GM18867 (cell line): ENCODE measurements at regions not wholly inside any gene's neighbourhood (a gene's known extent, or its start where the extent isn't known, plus 50 kb on each side); places are given as distances from the start of the nearest gene placed in this dataset.
"Not testable (repeated sequence)": the region's sequence is repeated elsewhere in the genome, so short reads cannot be mapped to it uniquely, and the experiment has no call there.

Experiments
- ATAC-seq: cut with Tn5 transposase; IDR thresholded peaks from one replicate; pipeline ENCODE4 v1.9.1; 2021; ENCODE audit warnings: mild to moderate bottlenecking, moderate library complexity; ENCODE audit not compliant: unreplicated experiment

- ATAC-seq, result no peak
Measured at GRCh38 chr17:56690441-56691291, 97.2 kb downstream of the NOG start.

GRCh38 chr17:56694825-56695224 lies 101.3 kb downstream of the NOG start:
- no peak for ATAC-seq

DNA sequence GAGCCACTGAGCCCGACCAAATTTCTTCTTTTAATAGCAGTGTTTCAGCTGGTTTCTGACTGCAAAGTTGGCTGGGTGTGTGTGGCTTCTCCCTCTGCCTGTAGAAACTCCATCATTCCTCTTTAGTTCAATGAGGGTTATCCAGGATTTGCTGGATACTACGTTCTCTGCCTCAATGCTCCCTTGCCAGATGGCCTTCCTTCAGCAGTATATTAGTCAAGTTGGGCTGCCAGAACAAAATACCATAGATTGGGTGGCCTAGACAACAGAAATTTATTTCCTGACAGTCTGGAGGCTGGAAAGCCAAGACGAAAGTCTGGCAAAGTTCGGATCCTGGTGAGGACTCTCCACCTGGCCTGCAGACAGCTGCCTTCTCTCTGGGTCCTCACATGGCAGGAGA lies 103.7 kb downstream of the NOG start:
- ATAC-seq, result no peak

- no peak for ATAC-seq
Measured at GRCh38 chr17:56699186-56699894, 105.8 kb downstream of the NOG start.

DNA sequence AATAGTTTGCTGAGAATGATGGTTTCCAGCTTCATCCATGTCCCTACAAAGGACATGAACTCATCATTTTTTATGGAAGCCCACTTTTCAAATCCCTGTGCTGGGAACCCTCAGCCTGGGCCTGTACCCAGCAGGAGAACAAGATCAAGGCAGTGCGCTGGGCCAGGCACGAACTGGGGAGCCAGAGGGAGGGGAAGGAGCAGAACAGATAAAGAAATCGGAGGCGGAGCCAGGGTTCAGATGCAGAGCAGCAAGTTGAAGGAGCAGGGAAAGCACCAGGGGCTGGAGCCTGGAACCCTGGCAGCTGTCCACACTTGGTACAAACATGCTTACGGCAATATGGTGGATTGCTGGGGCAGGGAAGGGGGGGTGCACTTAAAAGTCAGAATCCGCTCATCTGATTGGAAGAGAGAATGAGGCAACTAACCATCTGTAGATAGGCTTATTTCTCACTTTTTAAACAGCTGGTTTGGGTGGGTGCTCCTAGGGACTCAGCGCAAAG lies 107.5 kb downstream of the NOG start:
- ATAC-seq, result no peak

DNA sequence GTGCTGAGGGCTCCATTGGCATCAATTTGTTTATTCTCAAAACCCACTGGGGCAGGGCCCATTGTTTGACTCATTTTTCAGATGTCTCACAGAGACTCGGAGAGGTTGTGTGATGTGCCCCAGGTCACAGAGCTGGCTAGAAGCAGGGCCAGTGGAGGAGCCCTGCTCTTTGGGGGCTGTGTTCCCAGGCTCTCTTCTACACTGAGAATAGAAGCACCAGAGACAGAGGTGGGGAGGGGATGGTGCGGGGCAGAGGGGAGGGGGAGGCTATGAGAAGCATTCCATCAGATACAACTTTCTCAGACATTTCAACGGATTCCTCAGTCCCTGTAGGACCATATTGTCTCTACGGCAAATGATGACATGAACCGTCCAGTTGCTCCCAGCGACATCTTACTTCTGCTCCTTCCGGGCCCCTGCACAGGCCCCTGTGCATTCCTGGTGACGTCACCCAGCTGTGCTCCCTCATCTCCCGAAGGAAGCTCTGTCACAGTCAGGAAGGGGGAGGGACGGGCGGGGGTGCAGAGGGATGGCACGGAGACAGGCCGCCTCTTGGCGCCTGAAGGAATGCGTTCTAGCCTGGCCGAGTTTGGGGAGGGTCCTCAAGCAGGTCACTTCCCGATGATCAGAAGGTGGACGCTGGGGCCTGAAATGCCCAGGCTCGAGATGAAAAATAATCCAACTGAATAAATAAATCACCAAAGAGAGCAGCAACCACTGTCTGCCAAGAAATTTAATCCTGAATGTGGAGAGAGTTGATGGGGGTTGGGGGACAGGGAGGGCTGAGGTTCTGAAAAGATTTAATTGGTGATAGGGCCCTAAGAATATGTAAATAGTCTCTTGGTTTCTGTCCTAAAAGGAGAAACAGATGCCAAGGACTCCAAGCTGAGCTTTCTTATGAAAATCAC lies 114.1 kb downstream of the NOG start:
- no peak for ATAC-seq

DNA sequence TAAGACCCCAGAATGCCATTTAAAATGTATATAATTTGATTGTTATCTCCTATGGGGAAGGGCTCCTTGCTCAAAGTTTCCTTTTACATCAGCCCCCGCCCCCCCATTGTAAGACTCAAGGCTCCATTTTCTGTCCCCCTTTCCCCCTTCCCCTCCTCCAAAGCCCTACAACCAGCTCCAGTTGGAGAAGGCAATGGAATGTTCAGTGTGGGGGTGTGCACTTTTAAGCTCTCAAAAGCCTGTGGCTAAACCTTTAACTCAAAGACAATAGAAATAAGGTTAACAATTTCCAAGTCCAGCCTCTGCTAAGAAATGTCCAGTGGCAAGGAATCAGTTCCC lies 114.7 kb downstream of the NOG start:
- ATAC-seq, result no peak

DNA sequence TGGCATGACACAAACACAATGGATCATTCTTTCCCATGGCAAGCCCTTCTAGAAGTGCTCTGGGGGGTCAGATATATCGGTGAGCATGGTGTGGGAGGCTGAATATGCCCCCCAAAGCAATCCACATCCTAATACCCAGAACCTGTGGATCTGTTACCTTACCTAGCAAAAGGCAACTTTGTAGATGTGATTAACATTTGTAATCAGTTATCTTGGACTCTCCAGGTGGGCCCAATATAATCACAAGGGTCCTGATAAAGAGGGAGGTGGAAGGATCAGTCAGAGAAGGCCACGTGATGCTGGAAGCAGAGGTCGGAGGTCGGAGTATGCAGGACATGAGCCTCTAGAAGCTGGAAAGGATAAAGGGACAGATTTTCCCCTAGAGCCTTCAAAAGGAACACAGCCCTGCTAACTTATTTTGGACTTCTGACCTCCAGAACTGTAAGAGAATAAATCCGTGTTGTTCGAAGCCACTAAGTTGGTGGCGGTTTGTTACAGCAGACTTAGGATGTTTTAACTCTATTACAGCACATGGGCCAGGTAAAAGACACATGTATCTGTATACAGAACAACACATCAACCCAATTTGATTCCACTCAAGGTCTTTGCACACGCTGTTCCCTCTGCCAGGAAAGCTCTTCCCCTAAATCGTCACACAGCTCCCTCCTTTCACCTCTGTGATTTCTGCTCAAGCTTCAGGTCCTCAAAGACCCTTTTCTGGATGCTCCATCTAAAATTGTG lies 115.3 kb downstream of the NOG start:
- ATAC-seq, result no peak

DNA sequence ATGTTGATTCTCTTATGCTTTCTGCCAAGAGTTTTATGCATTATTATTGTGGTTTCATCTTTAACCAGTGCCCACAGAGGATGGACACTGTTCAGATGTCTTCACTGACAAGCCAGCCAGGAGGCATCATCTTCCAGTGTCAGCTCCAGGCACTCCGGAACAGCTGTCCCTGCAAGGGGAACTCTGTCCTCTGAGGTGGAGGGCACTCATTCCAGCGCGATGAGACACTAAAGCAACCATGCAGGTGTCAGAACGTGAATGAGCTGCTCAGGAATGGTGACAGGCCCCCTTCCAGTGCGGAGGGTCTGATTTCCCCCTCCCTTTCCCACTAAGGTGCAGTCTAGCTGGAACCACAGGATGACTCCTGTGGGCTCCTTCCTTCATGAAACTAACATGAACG lies 117.5 kb downstream of the NOG start:
- no peak for ATAC-seq

DNA sequence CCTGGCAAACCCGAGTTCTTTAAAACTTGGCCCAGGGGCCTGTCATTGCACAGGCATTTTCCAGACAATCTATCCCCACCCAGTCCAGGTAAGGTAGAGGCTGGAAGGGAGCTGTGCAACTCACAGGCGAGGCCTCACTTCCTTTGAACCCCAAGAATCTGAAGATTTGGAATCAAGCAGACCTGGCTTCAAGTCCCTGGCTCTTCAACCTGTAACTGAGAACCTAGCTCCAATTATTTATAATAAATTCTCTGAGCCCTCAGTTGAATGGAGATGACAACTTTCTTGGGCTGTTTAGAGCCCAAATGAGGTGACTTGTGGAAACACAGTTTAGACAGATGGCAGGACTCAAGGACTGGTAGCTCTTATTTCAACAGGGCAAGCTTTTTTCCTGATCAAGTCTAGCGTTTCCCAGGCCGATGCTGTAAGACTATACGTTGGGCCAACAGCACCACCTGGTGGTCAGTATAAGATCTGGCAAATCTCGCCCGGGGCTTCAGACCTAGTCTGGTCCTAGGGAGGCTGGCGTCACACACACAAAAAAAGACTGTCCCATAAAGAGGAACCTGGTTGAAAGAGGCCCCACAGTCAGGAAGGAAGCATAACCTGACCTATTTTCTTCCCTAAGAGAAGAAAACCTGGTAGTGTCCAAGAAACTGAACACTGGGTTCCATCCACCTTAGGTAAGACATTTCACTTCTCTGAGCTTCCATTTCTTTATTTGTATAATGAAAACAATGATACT lies 117.9 kb downstream of the C17orf67 start:
- ATAC-seq, result peak; percentile 91

DNA sequence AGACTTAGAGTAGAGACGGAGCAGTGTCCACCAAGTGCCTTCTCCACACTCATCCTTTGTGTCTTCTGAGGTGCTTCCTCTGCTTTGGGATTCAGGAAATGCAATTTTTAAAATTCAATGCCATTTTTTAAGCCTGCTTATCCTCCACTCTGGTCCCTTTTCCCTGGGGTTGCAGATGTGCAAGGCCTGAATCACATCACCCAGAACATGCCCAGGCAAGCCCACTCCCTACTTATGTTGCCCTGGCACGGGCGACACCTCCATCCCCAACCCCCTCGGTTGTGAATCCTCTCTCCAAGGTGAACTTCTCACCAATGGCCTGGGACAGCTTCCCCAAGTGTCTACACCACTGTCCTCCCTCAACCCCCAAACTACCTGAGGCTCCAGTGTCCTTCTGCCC lies 116.2 kb downstream of the C17orf67 start:
- no peak for ATAC-seq

GRCh38 chr17:56718515-56718914 lies 115.2 kb downstream of the C17orf67 start:
- no peak for ATAC-seq

DNA sequence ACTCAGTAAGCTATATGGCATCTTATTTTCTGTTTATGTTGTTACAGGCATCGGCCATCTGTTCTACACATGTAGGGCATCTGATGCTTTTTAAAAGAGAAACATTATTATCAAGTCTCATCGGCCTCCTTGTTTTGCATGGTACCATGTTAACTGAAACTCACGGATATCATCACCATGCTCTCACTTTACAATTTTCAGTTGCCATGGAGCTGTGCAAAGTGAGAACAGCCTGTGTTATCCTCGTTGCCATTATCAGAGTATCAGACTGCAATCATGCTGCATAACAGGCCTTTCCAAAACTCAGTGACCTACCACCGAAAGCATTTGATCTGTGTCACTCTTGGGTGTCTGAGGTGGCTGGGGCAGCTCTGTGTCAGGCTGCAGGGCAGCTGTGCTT lies 110.3 kb downstream of the C17orf67 start:
- ATAC-seq, result no peak

DNA sequence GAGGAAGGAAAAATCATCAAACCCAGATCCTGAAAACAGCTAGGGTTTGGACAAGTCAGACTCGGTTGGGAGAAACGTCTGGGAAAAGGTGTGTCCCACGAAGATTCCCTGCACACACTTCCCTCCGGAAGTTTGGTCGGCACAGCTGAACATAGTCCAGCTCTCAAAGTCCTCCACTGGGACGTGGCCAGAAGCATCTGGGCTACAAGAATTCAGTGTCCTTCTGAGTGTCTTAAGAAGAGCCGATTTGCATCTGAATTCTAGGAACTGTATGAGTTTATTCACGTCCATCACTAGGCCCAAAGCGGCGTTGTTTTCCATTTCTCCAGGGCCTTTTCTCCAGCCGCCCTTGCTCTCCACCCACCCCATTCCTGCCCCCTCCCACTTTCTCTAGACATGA lies 109.1 kb downstream of the C17orf67 start:
- no peak for ATAC-seq

GRCh38 chr17:56725144-56725543 lies 108.6 kb downstream of the C17orf67 start:
- no peak for ATAC-seq

- no peak for ATAC-seq
Measured at GRCh38 chr17:56727876-56728617, 105.7 kb downstream of the C17orf67 start.

DNA sequence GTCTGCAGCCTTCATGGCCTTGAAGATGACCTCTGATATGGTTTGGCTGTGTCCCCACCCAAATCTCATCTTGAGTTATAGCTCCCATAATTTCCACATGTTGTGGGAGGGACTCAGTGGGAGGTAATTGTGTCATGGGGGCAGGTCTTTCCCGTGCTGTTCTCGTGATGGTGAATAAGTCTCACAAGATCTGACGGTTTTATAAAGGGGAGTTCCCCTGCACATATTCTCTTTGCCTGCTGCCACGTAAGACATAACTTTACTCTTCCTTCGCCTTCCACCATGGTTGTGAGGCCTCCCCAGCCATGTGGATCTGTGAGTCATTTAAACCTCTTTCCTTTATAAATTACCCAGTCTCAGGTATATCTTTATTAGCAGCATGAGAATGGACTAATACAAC lies 102.6 kb downstream of the C17orf67 start:
- ATAC-seq, result not testable (repeated sequence)

GRCh38 chr17:56733833-56734232 lies 99.9 kb downstream of the C17orf67 start:
- no peak for ATAC-seq

GRCh38 chr17:56735842-56736241 lies 97.9 kb downstream of the C17orf67 start:
- no peak for ATAC-seq
